ENCODE measurements at regions not wholly inside any gene's neighbourhood (a gene's known extent, or its start where the extent isn't known, plus 50 kb on each side); places are given as distances from the start of the nearest gene placed in this dataset.
"Not testable (repeated sequence)": the region's sequence is repeated elsewhere in the genome, so short reads cannot be mapped to it uniquely, and the experiment has no call there.

- DNase-seq = no peak
Observed at GRCh38 chr3:177340243-177340830, 143.1 kb upstream of the TBL1XR1 start.

DNA sequence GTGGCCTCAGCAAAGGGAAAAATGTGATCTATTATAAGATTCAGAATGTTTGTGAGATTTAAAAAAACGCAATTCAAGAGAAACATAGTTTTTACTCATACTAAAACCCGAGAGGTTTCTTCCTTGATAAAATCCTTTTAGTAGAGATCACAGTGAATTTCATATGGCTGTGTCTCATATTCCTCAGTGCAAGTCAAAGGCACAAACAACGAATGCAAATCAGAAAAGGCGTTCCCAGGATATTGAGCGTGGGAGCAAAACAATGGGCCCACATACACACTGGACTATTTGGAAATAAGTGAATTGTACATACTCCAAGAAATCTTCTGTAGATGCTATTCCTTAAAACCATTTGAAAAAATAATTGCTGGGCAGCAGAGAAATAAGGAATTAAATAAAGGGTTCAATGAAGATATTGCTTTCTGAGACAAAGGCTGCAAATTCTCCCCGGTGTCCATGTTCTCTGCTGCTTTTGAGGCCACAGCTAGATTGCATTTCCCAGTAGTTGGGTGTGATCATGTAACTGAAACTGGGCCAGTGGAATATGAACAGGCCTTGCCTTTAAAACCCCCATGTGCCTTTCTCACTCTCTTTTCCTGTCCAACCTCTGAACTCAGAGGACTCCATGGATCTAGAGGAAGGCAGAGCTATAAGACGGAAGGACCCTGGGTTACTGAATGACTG, 144.6 kb upstream of the TBL1XR1 start:
- DNase-seq = no peak

GRCh38 chr3:177343122-177343625, 145.9 kb upstream of the TBL1XR1 start:
- DNase-seq = no peak

DNA sequence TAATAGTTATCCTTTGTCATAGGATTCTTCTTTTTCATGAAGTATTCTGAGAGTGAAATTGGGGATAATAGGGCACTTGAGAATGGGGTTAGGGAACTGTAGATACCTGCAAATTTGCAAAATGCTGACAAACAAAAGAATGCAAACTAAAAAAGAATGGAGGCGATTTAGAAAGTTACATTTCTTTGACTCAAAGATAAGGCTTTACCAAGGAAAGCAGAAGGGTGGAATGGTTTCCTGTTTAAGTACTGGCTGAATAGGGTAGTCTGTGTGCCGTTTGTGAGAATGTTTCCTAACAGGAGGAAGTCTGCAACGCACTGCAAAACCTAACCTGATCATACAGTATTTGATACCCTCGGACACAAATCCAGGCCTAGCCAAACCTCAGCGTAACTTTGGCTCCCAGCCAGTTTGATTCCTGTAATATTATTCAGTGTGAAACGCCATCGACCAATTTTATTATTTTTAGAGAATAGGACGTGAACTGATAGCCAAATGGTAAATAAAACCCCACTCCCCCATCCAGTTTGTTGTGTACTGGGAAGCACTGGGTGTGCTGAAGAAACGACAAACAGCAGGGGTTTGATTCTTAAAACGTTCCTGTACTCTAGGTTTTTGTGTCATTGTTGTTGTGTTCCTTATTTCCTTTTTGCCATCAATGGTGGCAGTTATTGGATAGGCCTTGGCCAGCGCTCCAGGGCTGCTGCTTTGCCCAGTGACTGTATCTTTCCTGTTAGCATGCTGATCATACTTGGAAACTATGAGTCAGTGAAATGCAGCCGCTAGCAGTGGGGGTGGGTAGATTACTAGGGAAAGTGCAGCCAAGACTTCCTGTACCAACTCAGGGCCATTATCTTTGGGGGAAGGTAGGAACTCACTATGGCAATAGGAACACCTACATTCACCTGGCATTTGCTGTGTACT, 148.0 kb upstream of the TBL1XR1 start:
- DNase-seq = peak; percentile 92

DNA sequence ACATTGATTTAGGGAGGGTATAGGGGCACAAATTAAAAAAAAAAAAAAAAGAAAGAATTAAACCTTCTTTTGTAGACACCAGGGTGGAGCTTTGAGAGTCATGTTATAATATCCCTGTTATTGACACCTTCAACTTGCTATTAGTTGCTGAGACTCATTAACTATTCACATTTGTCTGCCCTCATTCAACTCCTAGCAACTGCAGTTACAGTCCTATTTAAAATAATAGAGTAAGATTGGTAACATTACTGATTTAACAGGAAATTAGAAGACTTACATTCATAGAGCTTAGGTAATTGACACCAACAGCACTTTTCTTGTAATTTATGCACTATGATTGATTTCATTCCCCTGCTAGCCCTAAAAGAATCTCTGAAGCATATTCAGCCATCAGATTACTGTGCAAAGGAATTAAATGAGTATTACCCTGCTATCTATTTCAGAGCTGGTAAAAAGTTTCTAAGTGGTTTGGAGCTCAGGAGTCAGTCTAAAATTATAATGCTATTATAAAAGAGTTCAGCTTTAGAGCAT, 148.8 kb upstream of the TBL1XR1 start:
- DNase-seq = peak; percentile 60

DNA sequence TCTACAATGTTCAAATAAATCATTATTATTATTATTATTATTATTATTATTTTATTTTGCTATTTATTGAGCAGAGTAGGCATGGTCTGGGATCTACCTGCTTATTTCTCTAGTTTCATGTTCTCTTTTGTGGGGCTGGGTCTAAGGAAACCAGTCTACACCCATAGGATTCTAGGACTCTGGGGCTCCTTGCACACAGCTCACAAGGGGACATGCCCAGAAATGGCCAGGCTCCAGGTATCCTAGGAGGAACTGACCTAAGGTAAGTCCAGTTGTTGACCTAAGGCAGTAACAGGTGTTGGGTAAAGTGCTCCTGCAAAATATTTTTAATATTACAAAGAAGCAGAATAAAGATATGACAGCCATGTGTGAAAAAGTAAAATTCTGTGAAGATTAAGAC, 149.6 kb upstream of the TBL1XR1 start:
- DNase-seq = no peak

- DNase-seq = no peak
Observed at GRCh38 chr3:177347611-177348010, 150.3 kb upstream of the TBL1XR1 start.

DNA sequence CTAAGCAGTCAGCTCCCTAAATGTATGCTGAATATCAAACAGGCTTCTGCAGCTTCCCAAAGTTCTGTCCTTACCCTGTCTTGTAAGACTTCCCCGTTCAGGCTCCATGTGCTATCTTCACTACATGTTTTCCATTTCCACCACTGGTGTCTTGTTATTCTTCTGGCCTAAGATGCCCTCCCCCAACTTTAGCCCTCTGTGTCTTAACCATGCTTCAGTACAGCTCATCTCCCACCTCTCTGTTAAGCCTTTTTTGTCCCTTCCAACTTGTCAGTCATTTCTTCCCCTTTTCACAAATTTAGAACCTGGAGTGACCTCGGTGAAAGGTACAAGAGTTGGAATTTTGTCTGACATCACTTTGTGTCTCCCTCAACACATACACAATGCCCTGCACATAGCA, 151.7 kb upstream of the TBL1XR1 start:
- no peak for DNase-seq

DNA sequence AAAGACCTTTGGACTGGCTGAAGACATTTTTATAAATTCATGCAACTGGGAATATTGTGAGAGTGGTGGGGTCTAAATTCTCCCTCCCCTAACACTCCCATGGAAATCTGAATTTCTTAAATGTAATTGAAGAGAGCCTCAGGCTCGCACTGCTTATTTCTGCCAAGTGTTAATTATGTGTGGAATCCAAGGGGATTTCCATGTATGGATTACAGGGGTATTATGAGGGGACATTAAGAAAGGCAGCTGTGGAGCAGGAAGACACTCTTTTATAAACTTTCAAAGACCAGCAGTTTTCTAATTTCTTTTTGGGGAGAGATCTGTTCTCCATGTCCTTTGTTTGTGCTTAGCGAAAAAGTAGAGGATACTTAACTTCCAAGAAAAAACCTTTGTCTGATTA, 152.1 kb upstream of the TBL1XR1 start:
- no peak for DNase-seq

- no peak for DNase-seq
Observed at GRCh38 chr3:177350121-177350520, 152.8 kb upstream of the TBL1XR1 start.

DNA sequence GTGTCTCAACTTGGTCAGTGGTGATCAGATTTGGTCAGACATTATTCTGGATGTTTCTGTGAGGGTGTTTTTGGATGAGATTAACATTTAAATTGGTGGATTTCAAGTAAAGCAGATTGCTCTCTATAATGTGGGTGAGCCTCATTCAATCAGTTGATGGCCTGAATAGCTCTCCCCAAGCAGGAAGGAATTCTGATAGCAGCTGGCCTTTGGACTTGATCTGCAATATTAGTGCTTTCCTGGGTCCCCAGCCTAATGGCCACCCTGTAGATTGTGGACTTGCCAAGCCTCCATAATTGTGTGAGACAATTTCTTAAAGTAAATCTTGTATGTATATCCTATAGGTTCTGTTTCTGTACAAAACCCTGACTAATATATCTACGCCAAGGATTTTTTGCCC, 153.9 kb upstream of the TBL1XR1 start:
- no peak for DNase-seq

- DNase-seq = no peak
Observed at GRCh38 chr3:177351757-177352158, 154.5 kb upstream of the TBL1XR1 start.

GRCh38 chr3:177352424-177352823, 155.1 kb upstream of the TBL1XR1 start:
- DNase-seq = no peak

- DNase-seq = no peak
Observed at GRCh38 chr3:177353140-177353539, 155.9 kb upstream of the TBL1XR1 start.

DNA sequence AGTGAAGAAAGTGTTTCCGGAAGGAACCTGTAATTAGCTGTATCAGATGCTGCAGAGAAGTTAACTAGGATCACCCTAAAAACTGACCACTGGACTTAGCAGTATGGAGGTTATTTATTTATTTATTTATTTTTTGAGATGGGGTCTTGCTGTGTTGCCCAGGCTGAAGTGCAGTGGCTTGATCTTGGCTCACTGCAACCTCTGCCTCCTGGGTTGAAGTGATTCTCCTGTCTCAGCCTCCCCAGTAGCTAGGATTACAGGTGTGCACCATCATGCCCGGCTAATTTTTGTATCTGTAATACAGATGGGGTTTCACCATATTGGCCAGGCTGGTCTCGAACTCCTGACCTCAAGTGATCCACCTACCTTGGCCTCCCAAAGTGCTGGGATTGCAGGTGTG, 156.6 kb upstream of the TBL1XR1 start:
- not testable (repeated sequence) for DNase-seq

GRCh38 chr3:177354466-177354865, 157.2 kb upstream of the TBL1XR1 start:
- no peak for DNase-seq

GRCh38 chr3:177356113-177356512, 158.8 kb upstream of the TBL1XR1 start:
- DNase-seq = no peak

- DNase-seq = no peak
Observed at GRCh38 chr3:177356952-177357351, 159.7 kb upstream of the TBL1XR1 start.

DNA sequence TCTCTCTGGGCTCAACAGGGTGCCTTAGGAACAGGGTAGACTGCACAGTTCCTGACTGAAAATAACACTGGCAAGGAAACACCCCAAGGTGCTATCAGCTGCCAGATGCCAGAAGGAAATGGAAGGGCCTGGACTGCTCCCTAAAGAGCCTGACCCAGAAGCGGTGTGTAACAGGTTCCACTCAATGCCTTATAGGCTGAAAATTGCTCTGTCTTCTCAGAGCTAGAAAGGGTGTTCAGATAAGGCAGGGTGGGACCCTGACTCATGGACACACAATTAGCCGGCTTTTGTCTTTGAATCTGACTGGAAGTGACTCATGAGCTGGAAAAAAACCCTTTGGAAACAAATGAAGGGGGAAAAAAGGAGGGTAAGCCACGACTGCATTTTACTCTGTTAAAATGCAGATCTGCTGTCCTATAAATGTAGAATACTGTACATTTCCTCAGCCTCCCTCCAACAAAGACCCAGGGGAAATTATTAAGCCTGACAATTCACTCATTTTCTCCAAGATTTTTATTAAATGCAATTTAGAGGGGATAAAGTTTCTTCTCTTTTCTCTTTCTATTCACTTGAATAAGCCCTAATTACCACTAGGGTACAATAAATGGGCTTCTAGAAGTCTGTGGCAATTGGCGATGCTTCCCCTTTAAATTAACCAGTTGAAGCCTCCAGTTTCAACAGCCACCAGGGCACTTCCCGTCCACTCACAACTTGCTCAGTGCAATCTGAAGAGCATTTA, 160.2 kb upstream of the TBL1XR1 start:
- no peak for DNase-seq

DNA sequence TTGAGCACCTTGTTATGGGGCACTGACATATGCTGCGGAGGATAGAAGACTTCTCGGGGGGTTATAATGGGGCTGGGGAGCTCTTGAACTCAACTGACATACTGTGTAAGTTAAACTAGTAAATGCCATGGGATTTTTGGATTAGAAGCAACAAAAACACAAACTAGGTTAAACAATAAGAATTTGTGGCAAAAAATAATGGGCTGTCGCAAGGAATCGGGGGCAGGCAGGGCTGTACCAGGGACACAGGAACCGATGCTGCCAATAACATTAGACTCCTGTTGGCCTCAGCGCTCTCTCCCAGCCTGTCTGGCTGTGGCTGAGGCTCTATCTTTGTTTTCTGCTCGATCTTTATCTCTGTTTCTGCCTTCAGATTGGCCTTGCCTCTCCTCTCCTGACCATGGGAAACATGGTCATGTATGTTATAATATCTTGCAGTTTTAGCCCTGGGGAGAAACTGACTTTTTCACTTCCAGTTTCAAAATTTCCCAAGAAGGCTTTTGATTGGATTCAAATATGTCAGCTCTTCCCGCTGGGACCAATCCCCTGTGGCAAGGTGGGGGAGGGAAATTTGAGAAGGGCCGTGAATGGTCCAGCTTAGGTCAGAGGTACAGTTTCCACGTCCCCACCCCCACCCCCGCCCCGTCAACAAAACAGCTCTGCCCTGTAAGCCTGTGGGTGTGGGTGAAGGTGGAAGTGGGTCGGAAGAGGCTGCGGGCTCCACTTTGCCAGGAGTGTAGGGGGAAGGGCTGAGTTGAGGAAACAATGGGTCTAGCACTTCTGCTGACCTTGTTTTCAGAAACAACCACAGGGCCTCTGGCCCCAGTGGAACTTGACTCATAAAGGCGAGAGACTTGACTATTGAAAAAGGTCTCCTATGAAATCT, 161.1 kb upstream of the TBL1XR1 start:
- DNase-seq = peak; percentile 87

DNA sequence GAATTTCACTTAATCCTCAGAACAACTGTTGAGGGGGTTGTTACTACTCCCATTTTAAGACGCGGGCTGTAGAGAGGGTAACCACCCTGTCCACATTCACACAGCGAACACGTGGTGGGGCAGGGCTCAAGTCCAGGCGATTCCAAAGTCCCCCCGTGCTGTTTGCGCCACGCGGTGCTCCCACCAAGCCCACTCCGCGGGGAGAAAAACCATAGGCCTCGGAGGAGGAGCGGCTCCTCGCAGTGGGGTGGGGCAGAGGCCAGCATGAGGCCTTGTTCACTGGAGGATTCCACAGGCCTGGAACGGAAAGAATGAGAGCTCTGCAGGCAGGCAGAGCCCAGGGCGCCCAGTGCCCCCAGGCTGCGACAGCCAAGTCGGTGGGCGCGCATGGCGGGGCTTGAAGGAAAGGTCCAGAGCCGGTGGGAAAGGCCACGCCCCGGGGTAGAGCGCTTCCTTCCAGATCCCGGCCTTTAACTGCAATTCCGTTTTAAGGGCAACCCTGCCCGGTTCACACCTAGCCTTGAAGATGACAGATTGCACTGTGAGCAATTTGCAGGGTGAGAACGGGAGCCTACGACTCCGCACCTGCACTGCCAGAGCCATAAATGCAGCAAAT, 161.8 kb upstream of the TBL1XR1 start:
- DNase-seq = peak; percentile 52

Measured in activated CD4-positive, alpha-beta T cell treated with anti-CD3 and anti-CD28 coated beads, Interleukin-2, amount 50 U/mL, for 16 hours (primary cell).